SK-N-SH (cell line): ENCODE measurements at regions not wholly inside any gene's neighbourhood (a gene's known extent, or its start where the extent isn't known, plus 50 kb on each side); places are given as distances from the start of the nearest gene placed in this dataset.

Experiments
- CTCF ChIA-PET: fragments of 300-600, 350-600 bp; formaldehyde crosslinking; extraction: SDS; loops from one replicate; lab custom pipeline; 2021; lab: Yijun Ruan, JAX
- POLR2A ChIA-PET: fragments of 350-600 bp; sonication (Branson Sonifier 250); formaldehyde crosslinking; extraction: SDS; loops from one replicate; lab custom pipeline; 2020; ENCODE audit warnings: antibody characterized with exemption, inconsistent platforms; lab: Yijun Ruan, JAX
- DNase-seq: peaks from one replicate; pipeline ENCODE4 v3.0.0; 2012
- H2AFZ ChIP-seq: fragments of 200-600 bp; sonication (generic); 2 replicates; pipeline ENCODE4 v1.8.1; 2016; ENCODE audit warnings: antibody characterized with exemption, mild to moderate bottlenecking, low read depth
- H3F3A ChIP-seq: fragments of 200-600 bp; sonication (generic); replicated peaks from 2 replicates; pipeline ENCODE3; 2016; ENCODE audit warnings: antibody characterized with exemption, mild to moderate bottlenecking; ENCODE audit not compliant: insufficient read depth
- H3K27ac ChIP-seq, 2 experiments: fragments of 200-500 bp in 1 of 2; fragments of 200-600 bp in 1 of 2; sonication (Bioruptor generic) in 1 of 2; sonication (generic), shearing (Covaris generic) in 1 of 2; 2 replicates each; pipeline versions ENCODE4 v1.5.1 to v1.6.1; 2014 to 2016; ENCODE audit warnings: low read depth in 2 of 2, inconsistent platforms in 1 of 2, low read length in 1 of 2, mild to moderate bottlenecking in 1 of 2, mixed read lengths in 1 of 2
- H3K27me3 ChIP-seq: fragments of 200-600 bp; sonication (generic), shearing (Covaris generic); 2 replicates; pipeline ENCODE4 v1.6.1; 2016; ENCODE audit warnings: mixed run types; ENCODE audit not compliant: insufficient read depth
- H3K36me3 ChIP-seq, 2 experiments: fragments of 200-500 bp in 1 of 2; fragments of 200-600 bp in 1 of 2; sonication (Bioruptor generic) in 1 of 2; sonication (generic) in 1 of 2; replicated peaks in 1 of 2; 2 replicates each; pipeline versions ENCODE3 to v1.5.1; 2014 to 2016; ENCODE audit warnings: low read length in 1 of 2, mild to moderate bottlenecking in 1 of 2; ENCODE audit not compliant: insufficient read depth in 2 of 2, control insufficient read depth in 1 of 2
- H3K4me1 ChIP-seq, 2 experiments: fragments of 200-500 bp in 1 of 2; fragments of 200-600 bp in 1 of 2; sonication (Bioruptor generic) in 1 of 2; sonication (generic), shearing (Covaris generic) in 1 of 2; 2 replicates each; pipeline versions ENCODE4 v1.5.1 to v1.6.1; 2014 to 2016; ENCODE audit warnings: low read depth in 1 of 2, low read length in 1 of 2, mixed run types in 1 of 2; ENCODE audit not compliant: insufficient read depth in 2 of 2, control insufficient read depth in 1 of 2
- H3K4me2 ChIP-seq: fragments of 200-600 bp; sonication (generic), shearing (Covaris generic); 2 replicates; pipeline ENCODE4 v1.6.1; 2017; ENCODE audit warnings: mixed run types
- H3K4me3 ChIP-seq, 2 experiments: fragments of 200-500 bp in 1 of 2; fragments of 200-600 bp in 1 of 2; sonication (Bioruptor generic) in 1 of 2; sonication (generic), shearing (Covaris generic) in 1 of 2; 2 replicates each; pipeline versions ENCODE4 v1.5.1 to v1.8.1; 2014 to 2016; ENCODE audit warnings: low read depth in 2 of 2, inconsistent platforms in 1 of 2, low read length in 1 of 2, mild to moderate bottlenecking in 1 of 2, mixed read lengths in 1 of 2, moderate library complexity in 1 of 2
- H3K79me2 ChIP-seq: fragments of 200-600 bp; sonication (generic); 2 replicates; pipeline ENCODE4 v1.8.1; 2017; ENCODE audit warnings: mild to moderate bottlenecking; ENCODE audit not compliant: insufficient read depth
- H3K9ac ChIP-seq: fragments of 200-600 bp; sonication (generic); 2 replicates; pipeline ENCODE4 v1.6.1; 2017; ENCODE audit warnings: mixed run types
- H3K9me2 ChIP-seq: fragments of 200-600 bp; sonication (generic); 2 replicates; pipeline ENCODE4 v1.6.1; 2017; ENCODE audit warnings: mixed run types
- H3K9me3 ChIP-seq: fragments of 200-600 bp; sonication (generic); 2 replicates; pipeline ENCODE4 v1.6.1; 2017; ENCODE audit warnings: mixed run types, mild to moderate bottlenecking, moderate library complexity
- H4K20me1 ChIP-seq: fragments of 200-600 bp; sonication (generic); 2 replicates; pipeline ENCODE4 v1.6.1; 2017; ENCODE audit warnings: mild to moderate bottlenecking, mixed run types; ENCODE audit not compliant: insufficient read depth
- EP300 ChIP-seq, 2 experiments: IDR thresholded peaks; 2 replicates each; pipeline versions ENCODE4 v1.4.0 to v1.6.1; 2012; ENCODE audit warnings: borderline replicate concordance in 1 of 2, low read depth in 1 of 2, low read length in 1 of 2
- EZH2phosphoT487 ChIP-seq: fragments of 200-600 bp; sonication (generic); IDR thresholded peaks from 2 replicates; pipeline ENCODE4 v1.6.1; 2017; ENCODE audit warnings: low read depth, mixed run types, mild to moderate bottlenecking, antibody characterized with exemption, moderate library complexity, borderline replicate concordance
- GABPA ChIP-seq: IDR thresholded peaks from 2 replicates; pipeline ENCODE4 v1.4.0; 2012; ENCODE audit warnings: low read depth, mild to moderate bottlenecking
- JUND ChIP-seq: IDR thresholded peaks from 2 replicates; pipeline ENCODE4 v1.4.0; 2012
- RFX5 ChIP-seq: IDR thresholded peaks from 2 replicates; pipeline ENCODE4 v1.6.1; 2012; ENCODE audit warnings: mild to moderate bottlenecking, improper control_type of control experiment, low read length
- WGBS: methylation state at CpG from one replicate; pipeline ENCODE4 v1.1.6; 2017; ENCODE audit warnings: low lambda C conversion rate; 5-methylcytosine and 5-hydroxymethylcytosine counted together
- TF ChIP-seq, protein P1 (sequence below): fragments of 150-350 bp; IDR thresholded peaks from 2 replicates; pipeline ENCODE4 v1.6.1; 2017; ENCODE audit warnings: antibody characterized with exemption, low read length, low read depth, borderline replicate concordance
- TF ChIP-seq, protein P2 (sequence below): fragments of 150-350 bp; IDR thresholded peaks from 2 replicates; pipeline ENCODE4 v1.6.1; 2016; ENCODE audit warnings: mild to moderate bottlenecking, low read depth, low read length
- TF ChIP-seq, protein P3 (sequence below): fragments of 200-600 bp; sonication (generic); IDR thresholded peaks from 2 replicates; pipeline ENCODE4 v1.6.1; 2017; ENCODE audit warnings: antibody characterized with exemption, mild to moderate bottlenecking, moderate library complexity

DNA sequence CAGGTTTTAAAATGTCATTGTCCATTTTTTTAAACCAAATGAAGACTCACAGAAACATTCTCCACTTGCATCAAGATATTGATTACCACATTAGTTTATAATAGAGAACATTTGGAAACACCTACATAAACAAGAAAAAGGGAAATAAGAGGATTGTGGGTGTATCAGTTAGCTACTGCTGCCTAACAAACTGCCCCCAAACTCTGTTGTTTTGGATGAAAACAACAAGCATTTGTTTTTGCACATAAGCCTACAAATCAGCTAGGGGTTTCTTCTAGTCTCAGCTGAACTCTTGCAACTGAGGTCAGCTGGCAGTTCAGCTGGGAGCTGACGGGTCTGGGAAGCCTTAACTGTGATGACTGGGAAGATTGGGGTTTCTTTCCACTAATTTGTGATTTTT lies 464.4 kb downstream of the COG6 start:
- Histone ChIP-seq H3K9me3 (no peaks in the 10 kb centered on the region; the same call in 1 of the 2 replicates), H3K27ac (no peak overlapping the region), H3K36me3 (no peaks in the 10 kb centered on the region), H2AFZ (no peak overlapping the region), H4K20me1 (no peaks in the 10 kb centered on the region), H3K27me3 (no peaks in the 10 kb centered on the region), H3K4me1 (no peaks in the 10 kb centered on the region), H3K9ac (no peak overlapping the region), H3K9me2 (no peaks in the 10 kb centered on the region), H3K4me3 (no peak overlapping the region), H3K79me2 (no peaks in the 10 kb centered on the region), H3F3A (no peaks in the 10 kb centered on the region), H3K4me2 (no peak overlapping the region)
- ChIA-PET CTCF (no interaction called here), POLR2A (no interaction called here)
- 55% methylated on average over 1 of the region's 1 CpG for WGBS
- DNase-seq, result no peak
- TF ChIP-seq JUND, result no peak

DNA sequence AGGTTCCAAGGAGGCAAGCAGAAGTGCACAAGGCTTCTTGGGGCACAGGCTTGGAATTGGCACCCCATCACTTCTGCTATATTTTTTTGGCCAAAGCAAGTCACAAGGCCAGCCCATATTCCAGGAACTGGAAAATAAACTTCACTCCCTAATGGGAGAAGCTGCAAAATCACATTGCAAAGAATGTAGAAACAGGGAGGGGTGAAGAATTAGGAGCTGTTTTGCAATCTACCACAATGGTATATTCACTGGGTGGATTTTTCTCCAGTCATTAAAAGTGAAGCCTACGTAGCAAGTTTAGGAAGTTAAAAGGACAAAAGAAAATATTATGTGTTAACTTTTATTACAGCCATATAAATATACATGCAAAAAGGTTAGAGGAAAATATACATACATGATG lies 464.8 kb downstream of the COG6 start:
- no peaks in the 10 kb centered on the region for H3K4me1 ChIP-seq
- TF ChIP-seq, protein P1, sequence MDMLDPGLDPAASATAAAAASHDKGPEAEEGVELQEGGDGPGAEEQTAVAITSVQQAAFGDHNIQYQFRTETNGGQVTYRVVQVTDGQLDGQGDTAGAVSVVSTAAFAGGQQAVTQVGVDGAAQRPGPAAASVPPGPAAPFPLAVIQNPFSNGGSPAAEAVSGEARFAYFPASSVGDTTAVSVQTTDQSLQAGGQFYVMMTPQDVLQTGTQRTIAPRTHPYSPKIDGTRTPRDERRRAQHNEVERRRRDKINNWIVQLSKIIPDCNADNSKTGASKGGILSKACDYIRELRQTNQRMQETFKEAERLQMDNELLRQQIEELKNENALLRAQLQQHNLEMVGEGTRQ, result no peak
- TF ChIP-seq GABPA (no peak), RFX5 (no peak), EP300 (IDR thresholded peaks at IDR 0.05; ENCODE audit: borderline replicate concordance in 1 of 2, low read depth in 1 of 2, low read length in 1 of 2) (no peak), EZH2phosphoT487 (no peak)
- TF ChIP-seq, protein P2, sequence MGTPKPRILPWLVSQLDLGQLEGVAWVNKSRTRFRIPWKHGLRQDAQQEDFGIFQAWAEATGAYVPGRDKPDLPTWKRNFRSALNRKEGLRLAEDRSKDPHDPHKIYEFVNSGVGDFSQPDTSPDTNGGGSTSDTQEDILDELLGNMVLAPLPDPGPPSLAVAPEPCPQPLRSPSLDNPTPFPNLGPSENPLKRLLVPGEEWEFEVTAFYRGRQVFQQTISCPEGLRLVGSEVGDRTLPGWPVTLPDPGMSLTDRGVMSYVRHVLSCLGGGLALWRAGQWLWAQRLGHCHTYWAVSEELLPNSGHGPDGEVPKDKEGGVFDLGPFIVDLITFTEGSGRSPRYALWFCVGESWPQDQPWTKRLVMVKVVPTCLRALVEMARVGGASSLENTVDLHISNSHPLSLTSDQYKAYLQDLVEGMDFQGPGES, result no peak
- TF ChIP-seq, protein P3, sequence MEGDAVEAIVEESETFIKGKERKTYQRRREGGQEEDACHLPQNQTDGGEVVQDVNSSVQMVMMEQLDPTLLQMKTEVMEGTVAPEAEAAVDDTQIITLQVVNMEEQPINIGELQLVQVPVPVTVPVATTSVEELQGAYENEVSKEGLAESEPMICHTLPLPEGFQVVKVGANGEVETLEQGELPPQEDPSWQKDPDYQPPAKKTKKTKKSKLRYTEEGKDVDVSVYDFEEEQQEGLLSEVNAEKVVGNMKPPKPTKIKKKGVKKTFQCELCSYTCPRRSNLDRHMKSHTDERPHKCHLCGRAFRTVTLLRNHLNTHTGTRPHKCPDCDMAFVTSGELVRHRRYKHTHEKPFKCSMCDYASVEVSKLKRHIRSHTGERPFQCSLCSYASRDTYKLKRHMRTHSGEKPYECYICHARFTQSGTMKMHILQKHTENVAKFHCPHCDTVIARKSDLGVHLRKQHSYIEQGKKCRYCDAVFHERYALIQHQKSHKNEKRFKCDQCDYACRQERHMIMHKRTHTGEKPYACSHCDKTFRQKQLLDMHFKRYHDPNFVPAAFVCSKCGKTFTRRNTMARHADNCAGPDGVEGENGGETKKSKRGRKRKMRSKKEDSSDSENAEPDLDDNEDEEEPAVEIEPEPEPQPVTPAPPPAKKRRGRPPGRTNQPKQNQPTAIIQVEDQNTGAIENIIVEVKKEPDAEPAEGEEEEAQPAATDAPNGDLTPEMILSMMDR, result no peak
- no peaks in the 10 kb centered on the region for H3K9me2 ChIP-seq
- no peak overlapping the region for H3K27ac ChIP-seq
- no peak for DNase-seq
- POLR2A ChIA-PET, result no interaction called here
- H3K27me3 ChIP-seq, result no peaks in the 10 kb centered on the region
- 84% methylated on average over 1 of the region's 1 CpG for WGBS
- no peak overlapping the region for H3K9ac ChIP-seq
- H3K9me3 ChIP-seq, result no peaks in the 10 kb centered on the region; the same call in 1 of the 2 replicates
- H3K4me2 ChIP-seq, result no peak overlapping the region
- no peaks in the 10 kb centered on the region for H3K36me3 ChIP-seq
- H3K79me2 ChIP-seq, result no peaks in the 10 kb centered on the region
- H2AFZ ChIP-seq, result no peak overlapping the region
- CTCF ChIA-PET, result no interaction called here
- no peaks in the 10 kb centered on the region for H3F3A ChIP-seq
- H4K20me1 ChIP-seq, result no peaks in the 10 kb centered on the region
- H3K4me3 ChIP-seq, result no peak overlapping the region
